ENCODE measurements at regions not wholly inside any gene's neighbourhood (a gene's known extent, or its start where the extent isn't known, plus 50 kb on each side); places are given as distances from the start of the nearest gene placed in this dataset.

DNA sequence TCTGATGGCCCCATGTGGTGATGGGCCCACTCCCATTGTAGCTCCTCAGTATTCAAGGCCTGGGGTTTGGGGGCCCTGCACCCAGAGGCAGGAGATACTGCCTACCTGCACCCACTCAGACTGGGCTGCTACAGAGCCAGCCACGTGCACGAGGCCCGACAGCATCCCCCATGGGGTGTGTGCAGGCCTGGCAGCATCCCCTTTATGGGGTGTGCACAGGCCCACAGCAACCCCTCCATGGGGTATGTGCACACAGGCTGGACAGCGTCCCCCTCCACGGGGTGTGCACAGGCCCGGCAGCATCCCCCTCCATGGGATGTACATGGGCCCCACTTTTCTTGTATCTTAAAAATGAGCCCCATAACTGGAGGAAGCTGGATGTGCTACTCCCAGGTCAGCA, 156.0 kb downstream of the RBFOX3 start:
- Mint-ChIP-seq H3K9me3 (ENCODE audit: unreplicated experiment) (no peaks in the 10 kb centered on the region), H3K27me3 (ENCODE audit: insufficient read depth, unreplicated experiment) (peaks cover 39% of the 10 kb centered on the region), H3K4me3 (ENCODE audit: unreplicated experiment) (no peak overlapping the region), H3K4me1 (ENCODE audit: low read depth, unreplicated experiment) (no peaks in the 10 kb centered on the region), H3K36me3 (ENCODE audit: insufficient read depth, unreplicated experiment) (no peaks in the 10 kb centered on the region), H3K27ac (ENCODE audit: unreplicated experiment) (no peak overlapping the region)
- ChIA-PET CTCF (interaction anchor here (0.7 kb wide), 1 partner anchor 15 kb away, joined by 4 read pairs; no protein-coding TSS in a partner anchor), POLR2A (no interaction called here)
- no TSS peak for BruUV-seq (replicated peaks)
- no peak overlapping the region for H3K4me3 ChIP-seq (ENCODE audit: low read depth, low read length)
- no peak for DNase-seq
- TF ChIP-seq, protein P1, sequence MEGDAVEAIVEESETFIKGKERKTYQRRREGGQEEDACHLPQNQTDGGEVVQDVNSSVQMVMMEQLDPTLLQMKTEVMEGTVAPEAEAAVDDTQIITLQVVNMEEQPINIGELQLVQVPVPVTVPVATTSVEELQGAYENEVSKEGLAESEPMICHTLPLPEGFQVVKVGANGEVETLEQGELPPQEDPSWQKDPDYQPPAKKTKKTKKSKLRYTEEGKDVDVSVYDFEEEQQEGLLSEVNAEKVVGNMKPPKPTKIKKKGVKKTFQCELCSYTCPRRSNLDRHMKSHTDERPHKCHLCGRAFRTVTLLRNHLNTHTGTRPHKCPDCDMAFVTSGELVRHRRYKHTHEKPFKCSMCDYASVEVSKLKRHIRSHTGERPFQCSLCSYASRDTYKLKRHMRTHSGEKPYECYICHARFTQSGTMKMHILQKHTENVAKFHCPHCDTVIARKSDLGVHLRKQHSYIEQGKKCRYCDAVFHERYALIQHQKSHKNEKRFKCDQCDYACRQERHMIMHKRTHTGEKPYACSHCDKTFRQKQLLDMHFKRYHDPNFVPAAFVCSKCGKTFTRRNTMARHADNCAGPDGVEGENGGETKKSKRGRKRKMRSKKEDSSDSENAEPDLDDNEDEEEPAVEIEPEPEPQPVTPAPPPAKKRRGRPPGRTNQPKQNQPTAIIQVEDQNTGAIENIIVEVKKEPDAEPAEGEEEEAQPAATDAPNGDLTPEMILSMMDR (IDR thresholded peaks at IDR 0.05; ENCODE audit: insufficient read depth in 1 of 2, low read depth in 1 of 2, low read length in 1 of 2, severe bottlenecking in 1 of 2, unreplicated experiment in 1 of 2), result no peak
- intact Hi-C loops (cut with micrococcal nuclease; ENCODE audit: unreplicated experiment), result no loop called here
- H3K27me3 ChIP-seq (replicated peaks; ENCODE audit: control insufficient read depth, insufficient read depth, low read length), result no peaks in the 10 kb centered on the region
- no peaks in the 10 kb centered on the region for H3K36me3 ChIP-seq (ENCODE audit: control insufficient read depth, insufficient read depth, low read length)
- H3K9me3 ChIP-seq, result no peaks in the 10 kb centered on the region
- no peaks in the 10 kb centered on the region for H3K4me1 ChIP-seq

DNA sequence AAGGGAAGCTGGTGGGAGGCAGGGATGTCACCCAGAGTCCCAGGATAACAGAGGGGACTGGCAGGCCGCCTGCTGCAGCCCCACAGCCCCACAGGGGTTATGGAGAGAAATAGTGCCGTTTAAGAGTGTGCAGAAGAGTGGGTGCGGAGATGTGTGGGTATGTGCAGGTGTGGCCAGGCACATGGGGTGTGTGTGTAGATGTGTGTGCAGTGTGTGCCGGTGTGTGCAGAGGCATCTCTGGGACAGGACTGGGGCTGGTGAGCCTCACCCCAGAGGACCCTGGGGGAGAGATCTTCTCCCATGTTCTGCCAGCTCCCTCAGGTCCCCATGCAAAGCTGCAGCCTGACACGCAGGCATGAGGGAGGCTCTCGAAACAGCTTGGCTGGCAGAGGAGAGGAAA, 157.4 kb downstream of the RBFOX3 start:
- Histone ChIP-seq H3K4me3 (ENCODE audit: low read depth, low read length) (no peak overlapping the region), H3K27me3 (replicated peaks; ENCODE audit: control insufficient read depth, insufficient read depth, low read length) (no peaks in the 10 kb centered on the region), H3K4me1 (no peaks in the 10 kb centered on the region), H3K36me3 (ENCODE audit: control insufficient read depth, insufficient read depth, low read length) (no peaks in the 10 kb centered on the region), H3K9me3 (no peaks in the 10 kb centered on the region)
- DNase-seq, result no peak
- BruUV-seq (replicated peaks), result no TSS peak
- Mint-ChIP-seq H3K36me3 (ENCODE audit: insufficient read depth, unreplicated experiment) (no peaks in the 10 kb centered on the region), H3K27me3 (ENCODE audit: insufficient read depth, unreplicated experiment) (peaks cover 42% of the 10 kb centered on the region), H3K27ac (ENCODE audit: unreplicated experiment) (no peak overlapping the region), H3K4me1 (ENCODE audit: low read depth, unreplicated experiment) (no peaks in the 10 kb centered on the region), H3K4me3 (ENCODE audit: unreplicated experiment) (no peak overlapping the region), H3K9me3 (ENCODE audit: unreplicated experiment) (no peaks in the 10 kb centered on the region)
- ChIA-PET CTCF (no interaction called here), POLR2A (no interaction called here)
- intact Hi-C loops (cut with micrococcal nuclease; ENCODE audit: unreplicated experiment), result no loop called here
- TF ChIP-seq, protein P1 (IDR thresholded peaks at IDR 0.05; ENCODE audit: insufficient read depth in 1 of 2, low read depth in 1 of 2, low read length in 1 of 2, severe bottlenecking in 1 of 2, unreplicated experiment in 1 of 2), result no peak

DNA sequence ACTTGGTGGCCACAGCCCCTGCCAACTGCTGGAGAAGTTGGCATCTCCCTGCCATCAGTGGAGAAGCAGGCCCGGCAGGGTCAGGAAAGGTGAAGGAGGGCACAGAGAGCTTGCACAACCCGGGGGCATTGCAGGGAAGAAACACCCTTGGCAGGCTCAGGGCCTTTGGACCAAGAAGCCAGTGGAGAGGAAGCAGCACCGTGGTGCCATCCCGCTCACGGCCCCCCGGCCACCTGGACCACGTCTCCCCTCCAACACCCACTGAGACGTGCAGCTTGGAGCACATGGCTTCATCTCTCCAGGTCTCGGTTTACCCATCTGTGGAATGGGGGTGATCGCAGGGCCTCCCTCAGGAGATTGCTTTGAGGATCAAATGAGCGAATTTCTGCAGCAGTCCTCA, 158.1 kb downstream of the RBFOX3 start:
- no peaks in the 10 kb centered on the region for H3K36me3 Mint-ChIP-seq (ENCODE audit: insufficient read depth, unreplicated experiment)
- TF ChIP-seq, protein P1 (IDR thresholded peaks at IDR 0.05; ENCODE audit: insufficient read depth in 1 of 2, low read depth in 1 of 2, low read length in 1 of 2, severe bottlenecking in 1 of 2, unreplicated experiment in 1 of 2), result no peak
- no peaks in the 10 kb centered on the region for H3K9me3 Mint-ChIP-seq (ENCODE audit: unreplicated experiment)
- Histone ChIP-seq H3K4me1 (no peaks in the 10 kb centered on the region), H3K4me3 (ENCODE audit: low read depth, low read length) (no peak overlapping the region), H3K27me3 (replicated peaks; ENCODE audit: control insufficient read depth, insufficient read depth, low read length) (no peaks in the 10 kb centered on the region), H3K9me3 (peaks cover 5% of the 10 kb centered on the region; the same call in 1 of the 2 replicates), H3K36me3 (ENCODE audit: control insufficient read depth, insufficient read depth, low read length) (no peaks in the 10 kb centered on the region)
- DNase-seq, result no peak
- POLR2A ChIA-PET, result no interaction called here
- no peak overlapping the region for H3K27ac Mint-ChIP-seq (ENCODE audit: unreplicated experiment)
- BruUV-seq (replicated peaks), result no TSS peak
- intact Hi-C loops (cut with micrococcal nuclease; ENCODE audit: unreplicated experiment), result no loop called here
- peaks cover 41% of the 10 kb centered on the region for H3K27me3 Mint-ChIP-seq (ENCODE audit: insufficient read depth, unreplicated experiment)
- H3K4me3 Mint-ChIP-seq (ENCODE audit: unreplicated experiment), result no peak overlapping the region
- CTCF ChIA-PET, result interaction anchor here (0.6 kb wide), 1 partner anchor 257 kb away, joined by 3 read pairs; no protein-coding TSS in a partner anchor
- H3K4me1 Mint-ChIP-seq (ENCODE audit: low read depth, unreplicated experiment), result no peaks in the 10 kb centered on the region

Measured in Caco-2 (cell line).